ENCODE measurements at regions not wholly inside any gene's neighbourhood (a gene's known extent, or its start where the extent isn't known, plus 50 kb on each side); places are given as distances from the start of the nearest gene placed in this dataset.

DNA sequence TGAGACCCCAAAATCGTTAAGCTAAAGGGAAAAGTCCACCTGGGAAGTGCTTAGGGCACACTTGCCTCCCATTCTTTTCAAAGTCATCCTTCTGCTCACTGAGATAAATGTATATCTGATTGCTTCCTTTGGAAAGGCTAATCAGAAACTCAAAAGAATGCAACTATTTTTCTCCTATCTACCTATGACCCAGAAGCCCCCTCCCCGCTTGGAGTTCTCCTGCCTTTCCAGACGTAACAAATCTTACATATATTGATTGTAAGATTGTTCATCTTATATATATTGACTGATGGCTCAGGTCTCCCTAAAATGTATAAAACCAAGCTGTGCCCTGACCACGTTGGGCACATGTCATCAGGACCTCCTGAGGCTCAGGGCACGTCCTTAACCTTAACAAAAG is 56.8 kb upstream of the ACAN start:
- H2AFZ ChIP-seq, result no peak overlapping the region
- H3K79me2 ChIP-seq (replicated peaks; ENCODE audit: insufficient read depth), result no peaks in the 10 kb centered on the region
- H4K20me1 ChIP-seq (replicated peaks; ENCODE audit: insufficient read depth), result no peaks in the 10 kb centered on the region
- Mint-ChIP-seq H3K27ac (no peak overlapping the region), H3K9me3 (no peaks in the 10 kb centered on the region), H3K4me1 (peaks cover 8% of the 10 kb centered on the region), H3K36me3 (ENCODE audit: low read depth) (no peaks in the 10 kb centered on the region), H3K27me3 (ENCODE audit: insufficient read depth, low read depth, poor library complexity) (peaks cover 2% of the 10 kb centered on the region), H3K4me3 (no peak overlapping the region)
- no peaks in the 10 kb centered on the region for H3K36me3 ChIP-seq (ENCODE audit: insufficient read depth)
- no peaks in the 10 kb centered on the region for H3F3A ChIP-seq (replicated peaks; ENCODE audit: low read depth)
- no peak for DNase-seq (ENCODE audit: low spot score)
- H3K27ac ChIP-seq (ENCODE audit: low read depth), result no peak overlapping the region
- no peaks in the 10 kb centered on the region for H3K27me3 ChIP-seq (ENCODE audit: insufficient read depth)
- no peak for TF ChIP-seq CTCF (conservative IDR thresholded peaks at IDR 0.05; ENCODE audit: low read depth in 2 of 2)
- no peak for TF ChIP-seq EZH2 (IDR thresholded peaks at IDR 0.05; ENCODE audit: low read depth, unreplicated experiment)
- TF ChIP-seq STAT1 (IDR thresholded peaks at IDR 0.05; ENCODE audit: unreplicated experiment), result no peak
- TF ChIP-seq JUNB (IDR thresholded peaks at IDR 0.05; ENCODE audit: unreplicated experiment), result no peak
- TF ChIP-seq, protein P1, sequence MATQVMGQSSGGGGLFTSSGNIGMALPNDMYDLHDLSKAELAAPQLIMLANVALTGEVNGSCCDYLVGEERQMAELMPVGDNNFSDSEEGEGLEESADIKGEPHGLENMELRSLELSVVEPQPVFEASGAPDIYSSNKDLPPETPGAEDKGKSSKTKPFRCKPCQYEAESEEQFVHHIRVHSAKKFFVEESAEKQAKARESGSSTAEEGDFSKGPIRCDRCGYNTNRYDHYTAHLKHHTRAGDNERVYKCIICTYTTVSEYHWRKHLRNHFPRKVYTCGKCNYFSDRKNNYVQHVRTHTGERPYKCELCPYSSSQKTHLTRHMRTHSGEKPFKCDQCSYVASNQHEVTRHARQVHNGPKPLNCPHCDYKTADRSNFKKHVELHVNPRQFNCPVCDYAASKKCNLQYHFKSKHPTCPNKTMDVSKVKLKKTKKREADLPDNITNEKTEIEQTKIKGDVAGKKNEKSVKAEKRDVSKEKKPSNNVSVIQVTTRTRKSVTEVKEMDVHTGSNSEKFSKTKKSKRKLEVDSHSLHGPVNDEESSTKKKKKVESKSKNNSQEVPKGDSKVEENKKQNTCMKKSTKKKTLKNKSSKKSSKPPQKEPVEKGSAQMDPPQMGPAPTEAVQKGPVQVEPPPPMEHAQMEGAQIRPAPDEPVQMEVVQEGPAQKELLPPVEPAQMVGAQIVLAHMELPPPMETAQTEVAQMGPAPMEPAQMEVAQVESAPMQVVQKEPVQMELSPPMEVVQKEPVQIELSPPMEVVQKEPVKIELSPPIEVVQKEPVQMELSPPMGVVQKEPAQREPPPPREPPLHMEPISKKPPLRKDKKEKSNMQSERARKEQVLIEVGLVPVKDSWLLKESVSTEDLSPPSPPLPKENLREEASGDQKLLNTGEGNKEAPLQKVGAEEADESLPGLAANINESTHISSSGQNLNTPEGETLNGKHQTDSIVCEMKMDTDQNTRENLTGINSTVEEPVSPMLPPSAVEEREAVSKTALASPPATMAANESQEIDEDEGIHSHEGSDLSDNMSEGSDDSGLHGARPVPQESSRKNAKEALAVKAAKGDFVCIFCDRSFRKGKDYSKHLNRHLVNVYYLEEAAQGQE (IDR thresholded peaks at IDR 0.05; ENCODE audit: unreplicated experiment), result no peak
- TF ChIP-seq NANOG (IDR thresholded peaks at IDR 0.05; ENCODE audit: borderline replicate concordance), result no peak
- TF ChIP-seq ZNF331 (CRISPR knock-in tag; IDR thresholded peaks at IDR 0.05; ENCODE audit: low read depth), result no peak
- TF ChIP-seq CREB1 (CRISPR knock-in tag; IDR thresholded peaks at IDR 0.05; ENCODE audit: low read depth), result no peak
- TF ChIP-seq ETS1 (IDR thresholded peaks at IDR 0.05), result no peak
- no peak for TF ChIP-seq ZNF462 (CRISPR knock-in tag; IDR thresholded peaks at IDR 0.05)
- H3K4me3 ChIP-seq, result no peak overlapping the region
- 0 out of 2 replicates have a peak, but pooled peaks cover 2% of the 10 kb centered on the region for H3K9me2 ChIP-seq (ENCODE audit: insufficient read depth)
- ATAC-seq, result no peak
- no peak overlapping the region for H3K4me2 ChIP-seq
- no peaks in the 10 kb centered on the region for H3K4me1 ChIP-seq (ENCODE audit: insufficient read depth)

Data from GM23338 (cell line).